Neural progenitor cell (in vitro differentiated cells): ENCODE measurements at regions not wholly inside any gene's neighbourhood (a gene's known extent, or its start where the extent isn't known, plus 50 kb on each side); places are given as distances from the start of the nearest gene placed in this dataset.

Experiments used
- EZH2 ChIP-seq: fragments of 200-600 bp; sonication (generic); IDR thresholded peaks from 2 replicates; pipeline ENCODE4 v1.6.1; 2017; ENCODE audit warnings: antibody characterized with exemption, mild to moderate bottlenecking, moderate library complexity
- TF ChIP-seq, protein P1 (sequence below): fragments of 200-600 bp; sonication (generic); IDR thresholded peaks from 2 replicates; pipeline ENCODE4 v1.5.1; 2017; ENCODE audit warnings: antibody characterized with exemption, mild to moderate bottlenecking

DNA sequence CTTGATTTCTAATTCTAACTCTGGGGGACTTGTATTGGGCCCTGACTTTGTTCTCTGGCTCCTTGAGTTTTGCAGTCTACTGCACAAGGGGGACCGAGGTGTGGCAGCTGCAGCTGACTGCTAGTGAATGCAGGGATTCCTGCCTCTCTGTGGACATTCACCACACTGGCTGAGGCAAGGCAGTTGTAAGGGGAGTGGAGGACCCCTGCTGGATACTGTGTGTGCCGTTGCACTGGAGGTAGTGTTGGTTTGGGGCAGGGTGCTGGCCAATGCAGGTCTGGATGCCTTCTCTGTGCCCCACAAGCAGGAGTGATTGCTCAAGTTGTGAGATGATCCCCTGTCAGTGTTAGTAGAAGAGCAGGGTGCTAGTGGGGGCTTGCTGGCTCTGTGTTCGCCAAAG lies 626.1 kb downstream of the SQOR start:
- TF ChIP-seq, protein P1, sequence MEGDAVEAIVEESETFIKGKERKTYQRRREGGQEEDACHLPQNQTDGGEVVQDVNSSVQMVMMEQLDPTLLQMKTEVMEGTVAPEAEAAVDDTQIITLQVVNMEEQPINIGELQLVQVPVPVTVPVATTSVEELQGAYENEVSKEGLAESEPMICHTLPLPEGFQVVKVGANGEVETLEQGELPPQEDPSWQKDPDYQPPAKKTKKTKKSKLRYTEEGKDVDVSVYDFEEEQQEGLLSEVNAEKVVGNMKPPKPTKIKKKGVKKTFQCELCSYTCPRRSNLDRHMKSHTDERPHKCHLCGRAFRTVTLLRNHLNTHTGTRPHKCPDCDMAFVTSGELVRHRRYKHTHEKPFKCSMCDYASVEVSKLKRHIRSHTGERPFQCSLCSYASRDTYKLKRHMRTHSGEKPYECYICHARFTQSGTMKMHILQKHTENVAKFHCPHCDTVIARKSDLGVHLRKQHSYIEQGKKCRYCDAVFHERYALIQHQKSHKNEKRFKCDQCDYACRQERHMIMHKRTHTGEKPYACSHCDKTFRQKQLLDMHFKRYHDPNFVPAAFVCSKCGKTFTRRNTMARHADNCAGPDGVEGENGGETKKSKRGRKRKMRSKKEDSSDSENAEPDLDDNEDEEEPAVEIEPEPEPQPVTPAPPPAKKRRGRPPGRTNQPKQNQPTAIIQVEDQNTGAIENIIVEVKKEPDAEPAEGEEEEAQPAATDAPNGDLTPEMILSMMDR, result peak; percentile 6
- TF ChIP-seq EZH2, result no peak
